Right lung (tissue), 2 donors: ENCODE measurements at regions not wholly inside any gene's neighbourhood (a gene's known extent, or its start where the extent isn't known, plus 50 kb on each side); places are given as distances from the start of the nearest gene placed in this dataset.

Source experiments
- DNase-seq, 2 donors: peaks; one replicate each; pipeline ENCODE4 v3.0.0-alpha.2; 2013

- DNase-seq, result peak; percentile 84 to 90
These were observed 119.5 kb upstream of the CD93 start for GRCh38 chr20:23205611-23206041.

DNA sequence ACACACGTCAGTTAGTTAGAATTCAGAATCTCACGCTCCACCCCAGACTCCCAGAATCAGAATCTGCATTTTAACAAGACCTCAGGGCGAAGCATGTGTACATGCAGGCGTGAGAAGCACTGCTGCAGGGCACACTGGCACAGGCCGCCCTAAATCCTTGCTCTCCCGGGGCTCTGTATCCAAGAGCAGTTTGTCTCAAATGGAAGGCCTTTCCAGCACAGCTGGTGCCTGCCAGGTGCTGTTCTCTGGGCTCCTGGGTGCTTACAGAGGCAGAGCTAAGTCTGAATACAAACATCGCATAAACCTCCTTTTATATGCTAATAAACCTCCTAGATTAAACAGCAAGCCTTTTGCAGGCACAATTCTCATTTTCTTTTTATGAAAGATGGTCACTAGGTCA lies 119.1 kb upstream of the CD93 start:
- DNase-seq, result no peak

DNA sequence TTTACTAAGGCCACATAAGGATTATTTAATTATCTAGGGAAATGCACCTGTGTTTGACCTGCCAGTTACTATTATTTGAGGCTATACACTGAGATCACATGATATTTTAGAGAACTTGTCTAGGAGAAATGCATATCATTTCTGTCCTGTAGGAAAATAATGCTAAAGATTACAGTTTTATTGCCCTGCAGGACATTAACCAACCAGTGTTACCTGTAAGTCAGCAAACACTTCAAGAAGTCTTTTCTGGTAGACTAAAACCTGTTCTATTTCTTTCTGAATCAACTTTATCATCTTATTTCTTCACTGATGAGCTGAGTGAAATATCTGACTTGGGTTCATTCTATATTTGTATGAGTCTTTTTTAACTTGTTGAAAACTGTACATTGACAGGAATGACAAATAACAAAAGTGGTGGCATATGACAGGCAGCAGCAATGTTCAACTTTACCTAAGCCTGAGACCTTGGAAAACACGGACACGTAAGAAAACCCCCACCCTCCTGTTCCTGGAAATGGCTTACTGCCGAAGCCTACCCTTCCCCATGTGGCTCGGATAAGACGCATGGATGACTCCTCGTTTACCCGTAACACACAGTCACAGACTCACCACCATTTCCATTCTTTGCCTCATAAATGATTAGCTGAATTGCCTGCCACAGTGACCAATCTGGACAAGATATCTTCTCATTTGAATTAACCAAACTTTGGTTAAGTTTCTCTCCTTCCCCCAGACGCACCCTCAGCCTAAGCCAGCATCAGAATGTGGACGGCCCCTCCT lies 118.0 kb upstream of the CD93 start:
- DNase-seq, result no peak

- DNase-seq, result no peak
These were observed 117.2 kb upstream of the CD93 start for GRCh38 chr20:23203310-23203709.

- no peak for DNase-seq
These were observed 115.5 kb upstream of the CD93 start for GRCh38 chr20:23201658-23202057.

DNA sequence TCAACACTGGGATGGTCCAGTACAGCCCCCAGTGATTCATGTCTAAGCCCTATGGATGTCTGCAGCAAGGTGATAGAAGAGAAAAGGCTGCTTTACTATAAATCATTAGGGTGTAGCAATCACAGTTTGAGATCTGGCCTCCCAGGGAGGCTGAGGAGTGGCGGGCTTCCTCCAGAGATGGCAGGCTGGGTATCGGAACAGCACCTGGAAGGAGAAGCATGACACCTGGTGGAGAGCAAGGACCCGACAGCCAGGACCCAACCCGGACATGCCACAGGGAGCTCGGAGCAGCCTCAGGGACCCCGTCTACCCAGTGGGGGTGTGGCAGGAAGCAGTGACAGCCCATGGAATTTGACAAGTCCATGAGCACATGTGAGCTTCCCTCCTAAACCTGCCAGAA lies 114.8 kb upstream of the CD93 start:
- DNase-seq, result no peak

DNA sequence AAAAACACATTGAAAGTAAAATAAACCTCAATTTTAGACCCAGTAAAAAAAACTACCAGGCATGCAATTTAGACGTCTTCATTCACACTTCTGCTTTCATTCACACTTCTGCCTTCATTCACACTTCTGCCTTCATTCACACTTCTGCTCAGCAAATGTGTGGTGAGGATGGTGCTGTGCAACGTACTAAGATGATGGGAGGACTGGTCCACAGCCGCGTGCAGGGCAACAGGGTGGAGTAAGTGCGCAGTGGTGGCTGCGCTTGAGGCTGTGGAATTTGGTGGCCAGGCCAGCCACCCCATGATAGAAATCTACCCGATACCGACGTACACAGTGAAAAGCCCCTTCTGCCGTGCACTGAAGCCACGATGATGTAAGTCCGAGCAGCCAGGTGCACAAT lies 114.3 kb upstream of the CD93 start:
- DNase-seq, result no peak

DNA sequence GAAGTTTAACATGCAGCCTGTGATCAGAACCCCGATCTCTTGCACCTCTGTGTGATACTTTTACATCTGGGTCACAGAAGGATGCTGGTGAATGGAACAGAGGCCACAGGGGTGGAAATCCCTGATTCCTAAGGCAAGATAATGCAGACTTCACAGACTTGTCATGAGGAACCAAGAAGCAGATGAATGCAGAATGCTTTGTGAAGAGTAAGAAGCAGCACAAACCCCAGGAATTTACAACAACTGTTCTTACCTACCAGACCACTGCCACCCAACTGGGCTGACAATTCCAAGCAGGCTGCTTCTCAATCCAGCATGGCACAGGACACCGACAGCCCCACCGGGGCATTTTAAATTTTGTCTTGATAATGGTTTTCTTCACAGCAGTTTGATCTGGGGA lies 113.2 kb upstream of the CD93 start:
- DNase-seq, result no peak

DNA sequence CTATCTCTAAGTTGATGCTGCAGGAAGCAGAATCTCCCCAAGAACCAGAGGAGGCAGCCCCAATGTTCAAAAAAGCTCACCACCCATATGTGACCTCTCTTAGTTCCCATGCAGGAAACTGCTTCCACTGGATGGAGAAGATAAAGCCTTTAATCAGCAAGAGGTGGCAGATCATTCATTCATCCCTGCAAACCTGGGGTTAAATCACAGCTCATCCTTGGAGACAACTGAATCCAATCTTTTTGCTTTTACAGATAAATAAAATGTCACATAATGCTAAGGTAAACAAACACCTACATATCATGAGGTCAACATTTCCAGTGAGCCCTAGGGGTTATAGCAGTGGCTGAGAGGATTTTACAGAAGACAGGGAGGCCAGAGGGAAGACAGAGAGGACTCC lies 112.7 kb upstream of the CD93 start:
- no peak for DNase-seq

DNA sequence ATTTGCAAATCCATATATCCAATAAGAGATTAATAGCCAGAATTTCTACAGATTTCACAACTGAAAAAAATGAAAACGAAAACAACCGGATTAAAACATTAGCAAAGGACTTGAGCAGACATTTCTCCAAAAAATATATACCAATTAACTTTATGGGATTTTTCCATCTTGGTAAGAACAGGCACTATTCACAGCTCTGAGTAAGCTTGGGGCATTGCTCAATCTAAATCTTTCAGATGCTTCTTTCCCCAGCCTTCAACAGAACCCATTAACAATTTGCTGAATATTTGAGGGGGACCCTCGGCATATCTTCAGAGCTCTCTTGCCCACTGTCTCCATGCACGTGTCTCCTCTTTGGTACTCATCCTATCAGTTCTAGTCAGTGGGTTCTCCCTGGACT lies 111.7 kb upstream of the CD93 start:
- no peak for DNase-seq

- DNase-seq, result no peak
These were observed 109.5 kb upstream of the CD93 start for GRCh38 chr20:23195636-23196035.

DNA sequence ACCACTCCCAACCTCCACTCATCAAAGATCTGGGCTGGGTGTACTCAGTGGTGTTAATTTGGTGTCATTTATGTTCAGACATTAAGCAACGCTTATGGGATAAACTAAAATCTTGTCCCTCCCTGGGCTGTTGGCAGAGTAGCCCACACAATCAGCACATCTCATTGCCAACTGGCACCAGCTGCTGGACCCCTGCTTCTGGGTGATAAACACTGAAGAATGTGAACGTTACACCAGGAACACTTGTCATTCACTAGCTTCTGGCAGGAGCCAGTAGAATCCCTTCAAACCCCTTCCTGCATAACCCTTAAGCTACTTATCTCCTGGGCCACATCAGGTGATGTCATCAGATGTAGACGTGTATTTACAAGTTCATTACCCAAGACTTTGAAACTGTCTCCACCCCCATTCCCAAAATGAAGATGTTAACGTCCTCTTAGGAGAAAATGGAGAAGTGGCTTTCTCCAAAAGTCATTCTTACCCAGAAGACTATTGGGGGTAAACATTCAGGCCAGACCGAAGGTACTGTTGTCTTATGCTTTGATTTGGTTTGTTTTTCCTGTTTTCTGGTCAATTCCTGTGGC lies 107.8 kb upstream of the CD93 start:
- DNase-seq, result no peak

DNA sequence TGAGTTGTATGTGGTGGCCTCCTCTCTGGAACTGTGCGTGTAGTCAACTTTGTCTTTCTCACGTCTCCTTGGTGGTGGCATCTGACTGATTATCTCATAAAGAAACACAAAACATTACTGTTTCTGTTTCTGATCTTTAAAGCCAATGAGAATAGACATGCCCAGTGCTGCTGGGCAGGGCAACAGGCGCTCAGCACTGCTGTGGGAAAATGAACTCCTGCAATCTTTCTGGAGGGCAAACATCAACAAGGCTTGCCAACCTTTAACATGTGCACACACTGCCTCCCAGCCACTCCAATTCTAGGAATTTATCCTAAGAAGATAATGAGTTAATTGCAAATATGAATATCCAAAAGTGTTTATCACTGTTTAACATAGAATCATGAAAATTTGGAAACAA lies 106.3 kb upstream of the CD93 start:
- DNase-seq, result no peak

DNA sequence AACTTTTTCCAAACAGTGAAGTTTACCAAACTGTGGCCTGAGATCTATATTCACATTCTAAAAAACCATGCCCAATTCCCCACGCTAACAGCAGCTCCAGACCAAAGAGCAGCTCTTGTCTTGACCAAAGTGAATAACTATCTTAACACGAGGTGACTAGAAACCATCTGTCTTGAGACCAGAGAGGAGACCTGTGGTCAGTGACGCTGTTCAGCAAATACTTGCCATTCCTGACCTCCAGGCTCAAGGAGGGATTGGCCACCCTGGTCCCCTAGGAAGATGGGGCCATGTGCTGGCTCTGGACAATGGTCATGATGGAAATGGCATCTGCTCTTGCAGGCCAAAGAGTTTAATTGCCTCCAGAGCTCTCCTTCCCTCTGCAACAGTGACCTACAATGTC lies 104.4 kb upstream of the CD93 start:
- no peak for DNase-seq

DNA sequence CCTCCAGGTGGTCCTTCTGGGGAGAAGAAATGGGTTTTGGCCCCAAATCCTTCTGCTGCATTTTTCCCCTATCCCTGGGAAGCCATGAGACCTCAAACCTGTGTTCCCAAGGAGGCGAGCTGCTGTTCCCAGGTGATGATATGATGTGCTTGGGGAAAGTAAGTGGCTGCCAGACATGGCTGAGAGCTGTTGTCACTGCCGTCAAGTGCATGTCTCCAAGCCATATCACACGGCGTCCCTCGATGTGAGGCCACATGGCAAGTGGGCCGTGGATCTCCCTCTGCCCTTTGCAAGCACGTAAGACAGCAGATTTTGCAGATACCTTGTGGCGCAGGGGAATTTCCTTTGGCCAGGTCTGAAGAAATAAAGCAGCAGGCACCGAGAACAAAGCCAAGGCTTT lies 103.7 kb upstream of the CD93 start:
- DNase-seq, result no peak

GRCh38 chr20:23189341-23189740 lies 103.2 kb upstream of the CD93 start:
- no peak for DNase-seq

- no peak for DNase-seq
These were observed 102.4 kb upstream of the CD93 start for GRCh38 chr20:23188377-23189169.

DNA sequence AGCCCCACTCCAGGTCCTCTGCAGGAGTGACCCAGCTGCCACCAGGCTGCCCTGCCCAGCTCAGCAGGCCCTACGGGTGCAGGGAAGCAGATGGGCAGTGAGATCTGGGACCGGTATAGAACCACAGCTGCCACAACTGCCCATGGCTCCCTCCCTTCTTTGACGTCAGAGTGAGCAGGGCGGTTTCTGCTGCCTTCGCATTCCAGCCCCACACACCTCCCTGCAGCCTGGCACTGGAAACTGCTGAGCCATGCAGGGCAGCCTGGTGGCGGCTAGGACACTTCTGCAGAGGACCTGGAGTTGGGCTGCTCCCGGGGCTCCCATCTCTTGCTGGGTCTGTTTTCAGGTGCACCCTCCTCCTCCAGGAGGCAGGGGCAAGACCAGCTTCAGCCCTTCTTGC lies 101.6 kb upstream of the CD93 start:
- DNase-seq, result no peak

GRCh38 chr20:23186808-23187207 lies 100.7 kb upstream of the CD93 start:
- DNase-seq, result no peak

DNA sequence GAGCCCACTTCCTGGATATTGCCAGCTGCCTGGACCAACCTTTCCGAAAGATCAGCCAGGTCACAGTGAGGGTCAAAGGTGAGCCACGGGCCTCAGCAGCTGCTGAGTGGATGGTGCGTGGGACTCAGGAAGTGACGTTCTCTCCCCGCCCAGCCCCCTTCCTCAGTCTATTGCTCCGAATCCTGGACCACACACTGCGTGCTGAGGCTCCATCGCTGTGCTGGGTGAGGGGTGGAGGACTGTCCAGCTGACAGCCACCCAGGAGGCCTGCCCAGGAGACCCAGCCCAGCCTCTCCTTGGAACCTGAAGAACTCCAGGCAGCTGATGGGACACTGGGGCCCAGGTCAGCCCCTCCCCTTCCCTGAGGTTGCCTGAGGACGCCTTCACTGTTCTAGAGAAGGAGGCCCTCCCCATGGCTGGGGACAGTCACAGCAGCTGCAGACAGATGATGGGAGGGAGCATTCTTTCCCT lies 94.4 kb upstream of the CD93 start:
- no peak for DNase-seq

- DNase-seq, result no peak
These were observed 93.8 kb upstream of the CD93 start for GRCh38 chr20:23179766-23180403.

- DNase-seq, result no peak
These were observed 92.7 kb upstream of the CD93 start for GRCh38 chr20:23178806-23179205.
